Fibroblast of pulmonary artery (primary cell): ENCODE measurements at regions not wholly inside any gene's neighbourhood (a gene's known extent, or its start where the extent isn't known, plus 50 kb on each side); places are given as distances from the start of the nearest gene placed in this dataset.

Source experiments
- DNase-seq: peaks from one replicate; pipeline ENCODE4 v3.0.0-alpha.2; 2010; ENCODE audit warnings: low read depth
- H3K4me3 ChIP-seq: replicated peaks from 2 replicates; pipeline ENCODE4 v1.5.1; 2011; ENCODE audit warnings: low read depth, mild to moderate bottlenecking, control low read depth, low read length, moderate library complexity
- CTCF ChIP-seq: IDR thresholded peaks from 2 replicates; pipeline ENCODE4 v1.5.1; 2011; ENCODE audit warnings: mild to moderate bottlenecking, control low read depth, low read length, inconsistent platforms; ENCODE audit errors: missing control alignments

- TF ChIP-seq CTCF, result no peak
Observed at GRCh38 chr15:46343196-46343935, 708.5 kb downstream of the SQOR start.

GRCh38 chr15:46344115-46344724 is 709.4 kb downstream of the SQOR start:
- no peak for TF ChIP-seq CTCF
- no peak overlapping the region for H3K4me3 ChIP-seq
- DNase-seq, result no peak

More at GRCh38 chr15:46343196-46343935, 708.5 kb downstream of the SQOR start:
- no peak overlapping the region for H3K4me3 ChIP-seq
- DNase-seq, result no peak

GRCh38 chr15:46344915-46345314 is 710.1 kb downstream of the SQOR start:
- no peak for DNase-seq
- no peak overlapping the region for H3K4me3 ChIP-seq
- TF ChIP-seq CTCF, result no peak

GRCh38 chr15:46354443-46354842 is 719.6 kb downstream of the SQOR start:
- no peak for TF ChIP-seq CTCF
- no peak for DNase-seq
- no peak overlapping the region for H3K4me3 ChIP-seq

GRCh38 chr15:46365572-46365971 is 730.7 kb downstream of the SQOR start:
- peak; percentile 49 for DNase-seq
- TF ChIP-seq CTCF, result no peak
- H3K4me3 ChIP-seq, result no peak overlapping the region

GRCh38 chr15:46366360-46367007 is 731.7 kb downstream of the SQOR start:
- no peak for TF ChIP-seq CTCF
- H3K4me3 ChIP-seq, result no peak overlapping the region
- no peak for DNase-seq

GRCh38 chr15:46383978-46384377 is 749.1 kb downstream of the SQOR start:
- no peak for TF ChIP-seq CTCF
- no peak for DNase-seq
- H3K4me3 ChIP-seq, result no peak overlapping the region
